ENCODE measurements at regions not wholly inside any gene's neighbourhood (a gene's known extent, or its start where the extent isn't known, plus 50 kb on each side); places are given as distances from the start of the nearest gene placed in this dataset.

DNA sequence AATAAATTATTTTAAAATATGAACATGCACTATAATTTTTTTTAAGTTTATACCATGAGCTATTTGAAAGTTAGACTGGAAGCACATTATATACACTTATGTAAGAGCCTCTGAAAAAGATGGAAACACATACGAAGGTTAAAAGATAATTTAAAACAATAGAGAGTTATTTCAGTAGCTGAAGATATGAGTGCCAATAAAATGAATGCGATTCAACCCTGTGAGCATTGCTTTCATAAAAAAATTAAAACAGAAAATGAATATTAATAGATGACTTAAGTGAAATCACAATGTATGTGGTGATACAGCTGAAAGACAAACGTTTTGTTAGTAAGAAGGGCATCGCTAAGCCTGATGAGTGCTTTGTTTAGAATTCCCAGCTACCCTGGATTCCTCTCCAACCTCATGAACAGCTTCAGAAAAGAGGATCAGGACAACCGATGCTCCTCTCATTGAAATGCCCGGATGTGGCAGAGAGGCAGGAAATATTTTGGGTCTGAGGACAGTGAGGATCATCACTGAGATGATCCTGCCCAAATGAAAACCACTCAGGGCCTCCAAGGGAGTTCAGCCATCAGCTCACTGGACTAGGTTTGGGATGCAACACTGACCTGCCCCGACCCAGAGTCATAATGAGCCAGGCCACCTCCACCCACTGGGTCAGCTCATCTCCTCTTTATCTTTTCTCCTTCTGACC lies 60.2 kb upstream of the TOP3B start:
- TF ChIP-seq, protein P1, sequence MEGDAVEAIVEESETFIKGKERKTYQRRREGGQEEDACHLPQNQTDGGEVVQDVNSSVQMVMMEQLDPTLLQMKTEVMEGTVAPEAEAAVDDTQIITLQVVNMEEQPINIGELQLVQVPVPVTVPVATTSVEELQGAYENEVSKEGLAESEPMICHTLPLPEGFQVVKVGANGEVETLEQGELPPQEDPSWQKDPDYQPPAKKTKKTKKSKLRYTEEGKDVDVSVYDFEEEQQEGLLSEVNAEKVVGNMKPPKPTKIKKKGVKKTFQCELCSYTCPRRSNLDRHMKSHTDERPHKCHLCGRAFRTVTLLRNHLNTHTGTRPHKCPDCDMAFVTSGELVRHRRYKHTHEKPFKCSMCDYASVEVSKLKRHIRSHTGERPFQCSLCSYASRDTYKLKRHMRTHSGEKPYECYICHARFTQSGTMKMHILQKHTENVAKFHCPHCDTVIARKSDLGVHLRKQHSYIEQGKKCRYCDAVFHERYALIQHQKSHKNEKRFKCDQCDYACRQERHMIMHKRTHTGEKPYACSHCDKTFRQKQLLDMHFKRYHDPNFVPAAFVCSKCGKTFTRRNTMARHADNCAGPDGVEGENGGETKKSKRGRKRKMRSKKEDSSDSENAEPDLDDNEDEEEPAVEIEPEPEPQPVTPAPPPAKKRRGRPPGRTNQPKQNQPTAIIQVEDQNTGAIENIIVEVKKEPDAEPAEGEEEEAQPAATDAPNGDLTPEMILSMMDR (IDR thresholded peaks at IDR 0.05; ENCODE audit: poor library complexity, severe bottlenecking): no peak
- TF ChIP-seq TAF1 (IDR thresholded peaks at IDR 0.05; ENCODE audit: low read depth) (no peak), POLR2AphosphoS5 (IDR thresholded peaks at IDR 0.05) (no peak), EZH2 (IDR thresholded peaks at IDR 0.05; ENCODE audit: borderline replicate concordance, insufficient read depth, low read length, poor library complexity, severe bottlenecking) (no peak), RAD21 (conservative IDR thresholded peaks at IDR 0.05) (no peak)
